ENCODE measurements at regions not wholly inside any gene's neighbourhood (a gene's known extent, or its start where the extent isn't known, plus 50 kb on each side); places are given as distances from the start of the nearest gene placed in this dataset.
A peak's percentile ranks its signal among the peaks of the same experiment; 100 is the strongest.

DNA sequence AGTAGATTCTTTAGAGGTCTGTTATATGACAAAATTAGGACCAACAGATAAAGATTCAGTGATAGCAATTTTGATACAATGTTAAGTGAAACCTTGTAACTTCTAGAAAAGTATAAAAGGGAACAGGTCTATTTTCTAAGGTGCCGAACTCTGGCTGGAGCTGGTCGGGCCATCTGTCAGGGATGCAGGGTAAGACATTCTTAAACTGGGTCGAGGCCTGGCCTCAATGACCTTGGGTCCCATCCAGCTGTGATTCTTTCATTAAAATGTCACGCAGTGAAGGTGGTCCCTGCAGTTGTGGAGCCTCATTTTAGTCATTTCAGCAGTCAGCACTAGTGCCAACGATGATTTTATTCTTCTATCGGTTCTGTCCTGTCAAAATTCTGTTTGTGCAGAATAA, 271.9 kb upstream of the SPRY2 start:
- DNase-seq (ENCODE audit: low read depth): no peak

DNA sequence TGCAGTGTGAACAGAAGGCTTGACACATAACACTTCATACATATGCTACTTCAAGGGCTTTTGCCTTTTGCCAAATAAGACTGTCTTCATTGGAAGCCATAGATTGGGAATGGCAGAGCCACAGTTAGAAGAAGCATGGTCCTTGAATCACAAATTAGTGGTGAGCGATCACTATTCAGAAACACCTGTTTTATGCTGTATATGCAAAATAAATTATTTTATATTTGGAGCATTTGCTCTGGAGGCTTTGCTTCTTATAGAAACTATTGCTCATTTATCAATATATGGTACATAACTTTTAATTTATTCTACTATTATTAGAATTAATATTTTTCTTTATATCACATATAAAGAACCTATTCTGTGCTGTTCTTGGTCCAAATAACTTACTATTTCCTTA, 270.4 kb upstream of the SPRY2 start:
- DNase-seq (ENCODE audit: low read depth): no peak

DNA sequence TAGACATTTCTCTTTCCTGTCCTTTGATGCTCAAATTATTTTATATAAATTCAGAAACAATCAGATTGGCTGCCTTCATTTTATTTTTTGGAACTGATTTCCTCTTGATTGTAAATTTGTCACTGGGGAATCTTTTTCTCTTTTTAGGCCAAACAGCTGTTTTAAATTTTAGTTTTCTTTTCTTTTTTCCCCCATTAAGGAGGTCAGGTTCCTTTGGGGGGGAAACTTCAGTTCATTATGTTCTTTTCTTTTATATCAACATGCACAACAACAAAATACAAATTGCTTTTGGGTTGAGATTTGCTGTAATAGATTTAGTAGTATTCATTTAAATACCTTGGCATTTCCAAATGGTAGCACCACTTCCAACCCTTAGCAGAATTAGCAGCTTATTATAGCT, 264.8 kb upstream of the SPRY2 start:
- DNase-seq (ENCODE audit: low read depth): no peak

DNA sequence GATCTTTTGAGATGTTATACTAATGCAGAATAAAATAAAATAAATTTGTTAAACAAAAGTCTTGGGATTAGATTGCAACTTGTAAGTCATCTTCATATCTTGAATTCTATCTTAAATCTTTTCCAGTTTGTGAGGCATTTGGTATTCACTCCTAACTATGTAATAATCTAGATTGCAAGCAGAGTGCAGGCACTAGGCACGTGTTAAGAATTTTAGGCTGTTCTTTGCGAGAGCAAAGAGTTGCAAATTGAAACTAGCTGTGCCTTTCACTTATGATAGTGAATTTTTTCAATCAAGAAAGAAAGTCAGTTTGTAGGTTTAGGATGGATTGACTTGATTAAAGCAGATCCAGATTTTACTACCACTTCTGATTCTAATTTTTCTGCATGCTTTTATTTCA, 264.1 kb upstream of the SPRY2 start:
- DNase-seq (ENCODE audit: low read depth): no peak

DNA sequence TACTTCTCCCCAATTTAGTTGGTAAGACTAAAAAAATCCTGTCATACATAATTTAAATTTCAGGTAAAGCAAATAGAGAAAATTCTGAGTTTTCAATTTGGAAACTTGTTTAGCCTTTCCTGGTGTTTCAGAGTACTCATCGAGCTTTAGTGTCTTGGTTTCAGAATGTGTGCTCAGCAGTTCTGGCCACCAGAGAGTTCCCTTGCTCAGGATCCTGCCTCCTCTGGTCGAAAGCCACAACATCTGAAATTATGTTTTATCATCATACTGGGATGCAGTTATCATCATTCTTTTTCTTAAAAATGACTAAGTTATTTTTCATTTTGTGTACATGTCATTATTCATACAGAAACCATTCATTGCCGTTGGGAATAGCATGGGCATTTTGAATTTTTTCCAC, 263.2 kb upstream of the SPRY2 start:
- peak; percentile 72 for DNase-seq (ENCODE audit: low read depth)

DNA sequence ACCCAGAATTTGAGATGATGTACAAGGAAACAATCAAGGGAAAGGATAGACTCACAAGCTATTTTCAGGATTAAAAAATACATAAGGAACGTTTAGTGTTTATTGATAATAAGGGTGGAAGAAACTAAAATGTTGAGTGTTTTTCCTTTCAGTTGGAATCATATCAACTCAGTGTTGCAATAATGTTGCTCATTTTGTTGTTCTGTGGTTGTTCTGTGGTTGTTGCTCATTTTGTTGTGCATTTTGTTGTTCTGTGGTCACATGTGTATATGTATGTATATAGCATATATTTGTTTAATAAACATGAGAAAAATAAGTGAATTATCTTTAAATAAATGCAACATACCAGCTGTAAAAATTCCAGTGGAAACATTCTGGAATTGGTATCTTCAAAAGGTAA, 262.4 kb upstream of the SPRY2 start:
- peak; percentile 30 for DNase-seq (ENCODE audit: low read depth)

DNA sequence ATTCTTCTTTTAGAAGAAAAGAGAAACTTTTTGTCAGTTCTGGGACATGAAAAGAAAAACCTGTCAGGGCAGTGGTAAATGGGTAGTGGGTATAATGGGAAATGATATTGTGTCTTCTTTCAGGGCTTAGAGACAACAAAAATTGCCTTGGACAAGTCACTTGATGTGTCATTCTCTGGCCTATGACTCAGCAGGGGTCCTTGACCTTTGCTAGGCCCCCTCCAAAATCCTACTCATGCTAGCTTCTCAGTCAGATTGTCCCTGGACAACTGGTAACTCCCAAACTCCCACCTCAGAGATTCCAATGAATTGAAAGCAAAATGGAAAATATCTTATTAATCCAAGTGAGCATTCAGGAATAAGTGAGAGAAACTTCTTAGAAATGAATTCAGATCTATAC, 258.8 kb upstream of the SPRY2 start:
- DNase-seq (ENCODE audit: low read depth): peak; percentile 40

DNA sequence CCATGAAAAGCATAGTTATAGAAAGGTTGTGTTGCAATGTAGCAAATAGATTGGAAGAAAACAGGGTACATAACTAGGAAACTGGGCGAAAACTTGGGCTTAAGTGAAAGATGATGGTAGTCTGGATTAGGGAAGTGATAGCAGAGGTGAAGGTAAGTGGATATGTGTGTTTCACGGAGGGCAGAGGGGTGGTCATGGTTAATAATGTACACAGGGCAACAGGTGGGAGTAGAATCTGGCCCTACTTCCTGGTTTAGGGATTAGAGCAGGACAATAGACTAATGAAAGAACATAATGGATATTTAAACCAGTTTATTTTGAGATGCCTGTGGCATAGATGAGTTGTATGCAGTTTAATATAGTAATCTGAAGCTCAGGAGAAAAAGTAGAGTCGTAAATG, 257.3 kb upstream of the SPRY2 start:
- no peak for DNase-seq (ENCODE audit: low read depth)

DNA sequence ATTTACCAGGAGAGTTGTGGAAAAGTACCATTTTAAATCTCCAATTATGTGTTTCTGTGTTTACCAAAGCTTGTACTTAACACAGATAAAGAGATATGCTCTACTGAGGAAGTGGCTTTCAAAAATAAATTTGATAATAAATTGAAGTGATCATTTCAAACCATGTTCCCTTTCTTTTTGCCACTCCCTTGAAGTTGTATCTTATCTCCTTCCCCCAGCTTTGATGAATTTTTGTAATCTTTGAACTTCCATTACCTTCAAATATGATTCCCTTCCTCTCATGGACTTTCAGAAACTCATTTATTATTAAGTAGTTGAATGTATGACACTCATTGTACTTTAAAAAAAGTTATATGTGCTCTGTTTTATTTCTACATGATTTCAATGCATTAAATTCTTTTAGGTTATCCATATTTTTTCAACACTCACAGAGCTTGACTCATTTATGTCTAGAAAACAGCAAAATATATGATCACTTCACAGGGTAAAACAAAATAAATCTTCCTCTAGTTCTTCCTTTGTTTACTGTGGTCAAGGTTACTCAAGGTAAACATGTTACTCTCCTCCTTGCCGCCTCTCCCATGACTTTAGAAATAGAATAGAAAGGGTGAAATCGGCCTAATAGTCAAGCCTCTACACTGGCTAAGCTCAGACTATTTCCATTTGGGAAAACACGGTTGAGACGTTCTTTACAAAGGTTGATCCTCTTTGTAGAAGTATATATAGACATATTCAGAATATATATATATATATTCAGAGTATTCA, 251.2 kb upstream of the SPRY2 start:
- no peak for DNase-seq (ENCODE audit: low read depth)

DNA sequence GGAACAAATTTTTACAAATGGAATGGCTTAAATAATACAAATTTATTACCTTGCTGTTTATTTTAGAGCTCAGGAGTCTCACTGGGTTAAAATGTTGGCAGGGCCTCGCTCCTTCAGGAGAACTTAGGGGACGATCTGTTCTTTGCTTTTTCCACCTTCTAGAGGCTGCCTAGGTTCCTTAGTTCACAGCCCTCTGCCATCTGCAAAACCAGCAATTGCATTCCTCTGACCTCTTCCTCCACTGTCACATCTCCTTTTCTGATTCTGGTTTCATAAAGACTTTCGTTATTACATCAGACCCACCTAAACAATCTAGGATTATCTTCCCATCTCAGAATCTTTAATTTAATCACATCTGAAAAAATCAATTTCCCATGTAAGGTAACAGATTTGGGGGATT, 249.6 kb upstream of the SPRY2 start:
- no peak for DNase-seq (ENCODE audit: low read depth)

DNA sequence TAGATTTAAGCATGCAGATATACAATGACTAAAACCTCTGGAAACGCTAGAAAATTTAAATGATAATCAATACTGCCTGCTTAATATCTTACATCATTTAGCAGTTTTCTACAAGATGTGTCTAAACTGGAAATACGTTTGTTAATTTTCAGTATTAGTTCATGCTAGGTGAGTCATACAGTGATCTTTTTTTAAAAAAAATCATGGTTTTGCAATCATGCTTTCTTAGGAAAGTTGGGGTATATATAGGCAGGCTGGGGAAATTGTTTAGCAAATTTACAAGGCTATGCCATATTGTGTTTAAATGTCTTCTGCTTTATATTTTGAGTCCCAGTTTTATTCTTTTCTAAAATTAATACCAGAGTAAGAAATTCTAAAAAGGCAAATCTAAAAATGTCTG, 245.4 kb upstream of the SPRY2 start:
- DNase-seq (ENCODE audit: low read depth): peak; percentile 15

DNA sequence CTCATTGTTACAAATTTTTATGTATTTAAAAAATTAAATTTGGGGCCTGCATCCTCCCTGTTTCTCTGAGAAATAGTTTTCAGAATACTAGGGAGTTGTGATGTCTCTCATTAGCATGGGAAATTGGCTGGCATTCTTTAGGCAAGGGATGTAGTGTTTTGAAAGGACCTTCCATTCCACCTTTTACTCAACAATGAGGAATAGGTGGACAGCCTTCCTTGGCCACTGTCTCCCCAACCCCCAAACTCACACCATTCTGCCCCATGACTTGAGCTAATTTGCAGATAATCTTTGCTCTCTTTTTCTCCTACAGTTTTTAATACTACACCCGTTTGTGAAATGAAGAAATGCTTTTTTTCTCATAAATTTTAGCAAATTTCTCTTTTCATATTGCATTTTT, 244.6 kb upstream of the SPRY2 start:
- no peak for DNase-seq (ENCODE audit: low read depth)

DNA sequence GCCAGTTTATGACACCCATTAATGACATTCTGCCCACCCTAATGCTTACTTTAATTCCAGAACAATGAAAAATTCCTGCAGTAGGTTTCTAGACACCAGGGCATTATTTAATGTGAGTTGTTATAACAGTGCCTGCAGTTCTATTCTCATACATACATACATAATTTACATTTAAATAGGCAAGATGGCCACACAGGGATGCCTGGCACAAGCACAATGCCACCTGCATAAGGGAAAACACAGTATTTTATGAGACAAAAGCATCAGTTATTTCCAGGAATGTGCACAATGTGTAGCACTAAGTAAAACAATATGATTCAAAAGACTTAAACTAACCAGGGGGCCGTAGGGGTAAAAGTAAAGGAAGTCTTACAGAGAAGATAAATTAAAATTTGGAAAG, 243.9 kb upstream of the SPRY2 start:
- DNase-seq (ENCODE audit: low read depth): no peak

DNA sequence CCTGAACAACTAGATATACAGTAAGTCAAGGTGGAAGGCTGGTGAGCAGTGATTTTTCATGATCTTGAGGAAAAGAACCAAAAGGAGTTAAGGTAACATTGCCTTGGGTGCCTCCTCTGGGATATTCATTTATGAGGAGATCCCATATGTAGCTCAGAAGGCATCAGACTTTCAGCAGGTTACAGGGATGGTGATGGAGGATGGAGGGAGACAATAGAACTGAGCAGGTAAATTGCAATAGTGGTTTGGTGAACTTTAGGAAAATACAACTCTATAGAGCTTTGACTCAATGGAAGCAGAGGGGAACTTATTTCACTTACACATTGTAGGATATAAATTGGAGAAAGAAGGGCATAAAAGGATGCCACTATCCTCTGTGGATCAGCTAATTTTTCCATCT, 243.4 kb upstream of the SPRY2 start:
- no peak for DNase-seq (ENCODE audit: low read depth)

DNA sequence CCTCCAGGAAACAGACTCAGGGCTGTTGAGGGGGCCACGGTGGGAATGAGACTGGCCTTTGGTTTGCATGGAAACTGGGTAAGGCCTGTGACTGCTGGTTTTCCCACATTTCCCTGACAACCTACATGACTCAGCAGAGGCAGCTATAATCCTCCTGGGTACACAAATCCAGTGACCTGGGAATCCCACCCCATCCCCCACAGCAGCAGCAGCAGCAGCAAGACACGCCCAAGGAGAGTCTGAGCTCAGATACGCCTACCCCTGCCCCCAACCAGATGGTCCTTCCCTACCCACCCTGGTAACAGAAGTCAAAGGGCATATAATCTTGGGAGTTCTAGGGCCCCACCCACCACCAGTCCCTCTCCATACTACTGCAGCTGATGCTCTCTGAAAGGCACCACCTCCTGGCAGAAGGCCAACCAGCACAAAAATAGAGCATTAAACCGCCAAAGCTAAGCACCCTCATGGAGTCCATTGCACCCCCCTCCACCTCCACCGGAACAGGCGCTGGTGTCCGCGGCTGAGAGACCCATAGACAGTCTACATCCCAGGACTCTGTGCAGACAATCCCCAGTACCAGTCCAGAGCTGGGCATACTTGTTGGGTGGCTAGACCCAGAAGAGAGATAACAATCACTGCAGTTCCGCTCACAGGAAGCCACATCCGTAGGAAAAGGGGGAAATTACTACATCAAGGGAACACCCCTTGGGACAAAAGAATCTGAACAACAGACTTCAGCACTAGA, 237.2 kb upstream of the SPRY2 start:
- peak; percentile 29 for DNase-seq (ENCODE audit: low read depth)

DNA sequence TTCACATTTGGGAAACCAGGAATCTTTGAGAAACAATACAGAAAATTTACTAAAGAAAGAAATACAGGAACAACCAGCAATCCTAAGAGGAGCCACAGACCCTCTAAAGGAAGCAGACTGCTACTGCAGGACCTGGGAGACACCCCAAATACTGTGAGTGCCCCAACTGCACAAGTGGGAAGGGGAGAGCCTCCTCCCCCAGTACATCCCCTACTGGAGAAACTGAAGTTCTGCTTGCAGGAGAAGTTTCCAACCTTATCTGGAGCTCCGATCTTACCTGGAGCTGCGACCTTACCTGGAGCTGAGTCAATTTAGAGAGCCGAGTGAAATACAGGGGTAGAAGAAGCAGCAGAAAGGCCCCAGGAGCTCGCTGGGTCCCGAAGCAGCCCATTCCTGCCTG, 236.4 kb upstream of the SPRY2 start:
- no peak for DNase-seq (ENCODE audit: low read depth)

DNA sequence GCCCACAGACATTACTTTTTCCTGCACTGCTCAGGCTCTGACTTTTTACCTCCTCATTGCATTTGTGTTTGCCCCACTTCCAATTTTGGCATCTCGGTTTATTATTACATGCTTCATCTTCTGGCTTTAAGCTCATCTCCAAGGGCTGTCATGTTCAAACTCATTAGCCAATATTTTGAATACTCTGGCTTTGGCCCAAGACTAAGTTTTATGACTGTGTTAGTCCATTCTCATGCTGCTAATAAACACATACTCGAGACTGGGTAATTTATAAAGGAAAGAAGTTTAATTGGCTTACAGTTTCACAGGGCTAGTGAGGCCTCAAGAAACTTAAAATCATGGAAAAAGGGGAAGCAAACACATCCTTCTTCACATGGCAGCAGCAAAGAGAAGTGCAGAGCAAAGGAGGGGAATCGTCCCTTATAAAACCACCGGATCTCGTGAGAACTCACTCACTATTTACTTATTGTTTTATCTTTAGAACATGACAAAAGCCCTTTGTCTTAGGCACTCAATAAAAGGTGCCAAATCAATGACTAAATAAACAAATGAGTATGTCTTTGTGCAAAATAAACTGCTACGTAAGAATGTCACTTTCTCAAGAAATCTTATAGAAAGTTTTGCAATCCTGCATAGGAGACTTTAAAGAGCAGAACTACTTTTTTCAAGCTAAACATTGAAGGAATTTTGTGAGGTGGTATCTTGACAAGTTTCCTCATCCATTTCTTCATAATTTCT, 233.4 kb upstream of the SPRY2 start:
- no peak for DNase-seq (ENCODE audit: low read depth)

DNA sequence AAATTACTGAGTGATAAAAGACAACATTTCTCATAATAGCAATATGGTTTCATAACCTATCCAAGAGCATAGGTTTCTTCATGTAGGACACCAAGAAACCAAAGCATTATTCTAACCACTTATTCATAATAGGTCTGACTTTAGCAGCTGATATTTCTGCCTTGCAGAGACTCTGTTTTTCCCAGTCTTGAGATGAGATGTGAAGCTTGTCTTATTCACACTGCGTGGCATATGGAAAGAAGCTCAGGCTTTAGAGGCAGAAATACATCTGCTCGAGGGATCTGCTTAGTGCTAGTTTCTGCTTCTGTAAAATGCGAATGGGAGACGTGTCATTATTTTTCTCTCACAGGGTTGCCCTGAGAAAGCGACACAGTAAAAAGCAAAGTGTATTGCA, 232.0 kb upstream of the SPRY2 start:
- DNase-seq (ENCODE audit: low read depth): no peak

DNA sequence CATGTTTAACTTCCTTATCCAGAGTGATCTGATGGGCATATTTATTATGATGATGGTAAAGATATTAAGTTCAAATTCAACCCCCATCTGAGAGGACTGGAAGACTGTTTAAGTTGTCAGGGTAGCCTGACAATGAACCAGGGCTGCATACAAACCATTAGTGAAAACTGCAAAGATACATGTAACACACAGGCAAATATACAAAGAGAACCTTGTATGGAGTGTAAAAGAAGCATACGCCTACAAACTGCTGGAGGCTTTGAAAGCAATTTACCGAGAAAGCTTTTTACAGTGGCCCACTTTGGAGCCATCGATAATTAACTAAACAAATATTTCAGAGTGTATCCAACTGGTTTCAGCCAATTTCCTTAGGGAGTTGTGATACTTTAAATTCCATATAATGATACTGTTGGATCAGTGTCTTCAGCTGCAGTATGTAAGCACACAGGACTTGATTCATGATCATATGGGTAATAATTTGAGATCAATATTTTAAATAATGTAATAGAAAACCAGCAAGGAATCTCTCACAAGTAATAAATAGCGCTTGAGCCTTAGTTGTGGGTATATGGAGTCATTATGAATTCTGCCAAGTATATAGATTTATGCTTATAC, 231.5 kb upstream of the SPRY2 start:
- DNase-seq (ENCODE audit: low read depth): no peak

DNA sequence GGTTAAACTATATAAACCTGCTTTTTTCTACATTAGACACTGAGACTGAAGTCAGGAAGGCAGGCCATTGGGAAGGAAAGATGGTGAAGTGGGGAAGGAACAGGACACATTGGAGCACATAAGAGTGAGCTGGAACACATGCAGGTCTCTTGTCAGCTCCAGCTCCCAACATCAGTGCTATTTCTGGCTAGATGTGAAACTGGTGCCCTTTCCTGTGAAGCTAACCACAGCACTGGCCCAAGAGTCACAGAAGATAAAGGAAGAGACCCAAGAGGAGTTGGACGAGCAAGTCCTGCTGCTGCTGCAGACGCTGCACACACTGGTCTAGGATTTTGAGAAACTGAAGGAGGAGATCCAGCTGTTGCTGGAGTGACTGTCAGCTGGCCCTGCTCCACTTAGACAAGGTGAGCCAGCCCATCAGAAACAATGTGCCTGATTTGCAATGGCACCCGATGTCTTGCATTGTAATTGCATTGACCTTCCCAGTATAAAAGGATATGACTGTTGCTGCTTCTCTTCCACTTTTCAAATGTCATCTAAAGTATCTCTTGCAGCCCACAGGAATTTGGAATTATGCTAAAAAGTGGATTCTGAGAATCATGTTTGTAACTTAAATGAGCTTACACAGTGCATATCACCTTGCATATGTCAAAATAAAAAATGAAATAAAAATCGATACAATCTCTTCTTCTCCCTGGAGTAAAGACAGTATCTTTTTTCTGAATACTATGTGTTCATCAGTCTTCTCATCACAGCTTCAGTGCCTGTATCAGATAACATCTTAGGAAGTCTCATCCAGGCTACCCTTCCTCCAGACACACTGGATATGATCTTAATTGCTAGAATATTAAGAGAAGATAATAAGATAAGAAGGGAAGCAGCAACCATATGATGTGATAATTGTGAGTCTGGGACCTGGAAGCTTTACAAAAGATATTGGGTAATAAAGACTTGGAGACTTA, 230.7 kb upstream of the SPRY2 start:
- DNase-seq (ENCODE audit: low read depth): peak; percentile 20

DNA sequence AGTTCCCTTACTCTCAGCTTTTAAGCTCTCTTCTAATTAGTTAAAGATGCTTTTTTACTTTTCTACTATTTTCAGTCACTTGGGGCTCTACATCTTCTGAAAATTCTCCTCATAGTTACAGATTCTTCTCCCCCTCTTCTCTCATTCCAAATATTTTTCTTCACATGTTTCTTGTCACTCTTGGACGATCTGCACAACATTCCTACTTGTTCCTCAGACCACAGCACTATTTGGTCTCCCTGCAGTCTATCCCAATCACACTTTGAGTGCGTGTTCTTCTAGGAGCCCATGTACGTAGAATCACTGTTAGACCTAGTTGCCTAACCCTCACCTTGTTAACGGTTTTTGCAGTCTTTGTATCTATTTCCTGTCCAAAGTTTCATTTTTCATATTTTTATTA, 222.5 kb upstream of the SPRY2 start:
- no peak for DNase-seq (ENCODE audit: low read depth)
